ENCODE measurements at regions not wholly inside any gene's neighbourhood (a gene's known extent, or its start where the extent isn't known, plus 50 kb on each side); places are given as distances from the start of the nearest gene placed in this dataset.
"Not testable (repeated sequence)": the region's sequence is repeated elsewhere in the genome, so short reads cannot be mapped to it uniquely, and the experiment has no call there.

DNA sequence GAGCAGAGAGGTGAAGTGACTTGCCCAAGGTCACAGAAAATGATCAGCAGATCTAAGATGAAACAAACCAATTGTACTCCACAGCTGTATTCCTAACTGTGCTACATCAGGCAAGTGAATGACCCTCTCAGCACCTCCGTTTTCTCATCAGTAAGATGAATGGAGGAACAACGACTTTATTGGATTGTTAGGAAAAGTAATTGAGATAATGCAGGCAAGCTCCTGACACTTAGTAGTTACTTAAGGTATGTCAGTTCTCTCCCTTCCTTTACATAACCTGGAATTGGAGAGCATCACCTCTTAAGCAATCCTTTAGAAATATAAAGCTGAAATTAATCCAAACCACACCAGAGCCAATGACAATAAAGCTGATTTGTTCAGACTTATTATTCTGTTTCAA, 451.2 kb upstream of the CD180 start:
- in situ Hi-C loops (cut with HindIII; ENCODE audit: low pct_unique_long_range_greater_than_20kb, low sequenced_read_pairs): no loop called here
- DNase-seq (ENCODE audit: low read depth, low spot score): no peak

DNA sequence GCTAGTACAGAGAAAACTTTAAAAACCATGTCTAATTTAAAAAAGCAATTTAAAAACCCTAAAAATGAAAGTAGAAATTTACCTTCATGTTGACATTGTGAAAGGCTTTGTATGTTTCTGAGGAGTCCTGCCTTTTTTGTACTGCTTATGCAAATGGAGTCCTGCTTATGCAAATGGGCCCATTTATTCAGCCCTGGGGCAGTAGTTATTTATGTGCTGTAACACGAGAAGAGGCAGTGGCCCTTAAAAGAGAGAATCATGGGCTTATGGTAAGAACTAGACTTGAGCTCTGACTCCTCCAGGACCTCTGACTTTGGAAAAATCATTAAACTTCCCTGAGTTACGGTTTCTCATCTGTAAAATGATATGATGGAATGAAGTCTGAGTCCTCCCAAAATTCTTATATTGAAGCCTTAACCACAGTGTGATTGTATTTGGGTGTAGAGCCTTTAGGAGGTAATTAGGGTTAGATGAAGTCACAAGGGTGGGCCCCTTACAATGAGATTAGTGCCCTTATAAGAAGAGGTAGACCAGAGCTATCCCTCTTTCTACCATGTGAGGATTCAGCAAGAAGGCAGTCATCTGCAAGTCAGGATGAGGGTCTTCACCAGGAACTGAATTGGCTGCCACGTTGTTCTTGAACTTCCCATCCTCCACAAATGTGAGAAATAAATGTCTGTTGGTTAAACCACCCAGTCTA, 447.8 kb upstream of the CD180 start:
- no peak for DNase-seq (ENCODE audit: low read depth, low spot score)
- in situ Hi-C loops (cut with HindIII; ENCODE audit: low pct_unique_long_range_greater_than_20kb, low sequenced_read_pairs): no loop called here

DNA sequence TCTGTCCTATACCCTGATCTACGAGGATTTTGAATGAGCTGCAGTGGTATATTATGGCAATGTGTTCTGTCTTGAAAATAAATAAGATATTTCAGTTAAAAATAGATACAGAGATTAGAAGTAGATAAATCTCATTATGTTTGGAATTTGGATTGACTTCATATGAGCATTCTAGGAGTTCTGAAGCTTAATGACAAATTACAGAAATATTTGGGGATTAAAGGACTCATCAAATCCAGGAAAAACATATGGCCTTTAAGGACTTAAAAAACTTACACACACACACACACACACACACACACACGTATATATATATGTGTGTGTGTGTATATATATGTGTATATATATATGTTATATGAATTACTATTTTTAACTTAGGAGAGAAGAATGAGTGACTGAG, 446.9 kb upstream of the CD180 start:
- in situ Hi-C loops (cut with HindIII; ENCODE audit: low pct_unique_long_range_greater_than_20kb, low sequenced_read_pairs): no loop called here
- no peak for DNase-seq (ENCODE audit: low read depth, low spot score)

DNA sequence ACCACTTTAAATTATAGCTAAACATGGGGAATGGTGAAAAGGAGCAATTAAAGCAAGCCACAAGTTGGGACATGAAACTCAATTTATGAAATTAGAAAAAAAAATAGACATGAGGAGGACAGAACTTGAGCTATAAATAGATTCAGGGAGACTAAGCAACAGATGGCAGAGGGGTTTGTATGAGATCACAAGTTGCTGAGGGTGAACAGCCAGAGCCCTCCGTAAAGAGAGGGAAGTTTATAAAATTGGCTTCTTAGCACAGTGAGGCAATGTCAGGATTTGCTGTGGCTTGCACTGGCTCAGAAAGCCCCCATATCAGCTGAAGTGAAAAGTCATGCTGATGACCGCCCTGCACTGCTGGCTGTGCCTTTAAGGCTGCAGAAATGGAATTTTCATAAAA, 443.4 kb upstream of the CD180 start:
- in situ Hi-C loops (cut with HindIII; ENCODE audit: low pct_unique_long_range_greater_than_20kb, low sequenced_read_pairs): no loop called here
- DNase-seq (ENCODE audit: low read depth, low spot score): no peak

DNA sequence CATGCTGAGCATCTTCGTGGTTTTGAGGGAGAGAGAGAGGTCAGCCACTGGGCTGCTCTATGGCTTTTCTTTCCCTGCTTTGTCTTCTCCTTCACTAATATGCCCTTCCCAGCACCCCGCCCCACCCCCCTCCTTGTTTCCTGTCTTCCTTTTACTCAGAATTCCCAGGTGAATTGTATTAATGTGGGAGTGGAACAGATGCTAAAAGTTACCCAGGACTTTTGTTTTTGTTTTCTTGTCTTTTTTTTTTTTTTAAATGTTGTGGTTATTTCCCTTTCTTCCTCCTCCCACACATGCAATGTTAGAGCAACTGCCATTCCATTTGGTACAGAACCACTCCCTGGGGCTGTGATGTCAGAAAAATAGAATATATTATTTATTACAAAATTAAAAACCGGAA, 442.7 kb upstream of the CD180 start:
- DNase-seq (ENCODE audit: low read depth, low spot score): no peak
- in situ Hi-C loops (cut with HindIII; ENCODE audit: low pct_unique_long_range_greater_than_20kb, low sequenced_read_pairs): no loop called here

DNA sequence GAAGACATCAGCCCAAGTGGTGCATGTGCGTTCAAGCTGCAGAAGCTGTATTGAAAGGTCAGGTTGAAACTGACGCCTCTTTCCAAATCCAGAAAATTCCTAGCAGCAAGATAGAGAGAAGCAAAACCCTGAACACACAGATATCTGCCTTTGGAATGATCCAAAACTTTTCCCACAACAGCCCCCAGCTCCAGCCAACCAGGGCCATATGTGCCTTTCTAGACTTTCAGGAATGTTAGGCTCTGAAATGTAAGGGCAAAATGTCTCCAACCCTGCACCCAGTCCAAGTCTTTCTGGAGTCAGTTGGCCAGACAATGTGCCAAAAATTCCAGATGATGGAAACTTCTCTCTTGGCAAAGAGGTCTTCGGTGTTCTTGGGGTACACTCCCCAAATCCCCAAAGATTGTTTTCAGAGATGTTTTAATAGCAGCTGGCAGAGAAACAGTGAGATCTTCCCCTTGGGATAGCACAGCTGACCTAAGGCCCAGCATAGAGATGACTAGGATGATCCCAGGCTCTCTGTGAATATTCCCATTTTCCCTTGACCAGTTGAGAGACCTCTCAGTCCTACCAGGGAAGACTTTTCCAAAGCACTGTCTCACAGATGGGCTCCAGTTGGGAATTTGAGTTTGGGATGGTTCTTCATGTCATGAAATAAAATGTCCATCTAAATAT, 440.4 kb upstream of the CD180 start:
- in situ Hi-C loops (cut with HindIII; ENCODE audit: low pct_unique_long_range_greater_than_20kb, low sequenced_read_pairs): no loop called here
- DNase-seq (ENCODE audit: low read depth, low spot score): no peak

DNA sequence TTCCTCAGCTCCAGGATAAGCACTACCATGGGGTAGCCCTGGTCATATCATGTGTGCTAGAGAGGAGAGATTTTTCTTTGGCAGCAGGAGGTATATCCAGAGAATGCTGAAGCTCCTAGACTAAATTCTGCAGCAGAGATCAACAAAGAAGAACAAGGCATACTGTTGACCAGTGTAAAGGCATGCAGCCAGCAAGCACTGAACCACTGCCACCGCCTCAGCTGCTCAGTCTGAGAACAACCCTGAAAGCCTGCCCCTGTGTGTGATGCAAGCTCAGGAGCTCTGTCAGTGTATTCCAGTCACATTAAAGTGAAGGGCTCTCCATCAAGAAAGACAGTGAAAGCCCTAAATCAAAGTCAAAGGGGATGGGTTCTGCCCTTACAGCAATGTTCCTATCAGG, 439.5 kb upstream of the CD180 start:
- in situ Hi-C loops (cut with HindIII; ENCODE audit: low pct_unique_long_range_greater_than_20kb, low sequenced_read_pairs): no loop called here
- no peak for DNase-seq (ENCODE audit: low read depth, low spot score)

DNA sequence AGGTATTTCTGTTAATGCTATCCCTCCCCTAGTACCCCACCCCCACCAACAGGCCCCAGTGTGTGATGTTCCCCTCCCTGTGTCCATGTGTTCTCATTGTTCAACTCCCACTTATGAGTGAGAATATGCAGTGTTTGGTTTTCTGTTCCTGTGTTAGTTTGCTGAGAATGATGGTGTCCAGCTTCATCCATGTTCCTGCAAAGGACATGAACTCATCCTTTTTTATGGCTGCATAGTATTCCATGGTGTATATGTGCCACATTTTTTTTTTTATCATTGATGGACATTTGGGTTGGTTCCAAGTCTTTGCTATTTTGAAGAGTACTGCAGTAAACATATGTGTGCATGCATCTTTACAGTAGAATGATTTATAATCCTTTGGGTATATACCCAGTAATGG, 430.5 kb upstream of the CD180 start:
- DNase-seq (ENCODE audit: low read depth, low spot score); in situ Hi-C loops (cut with HindIII; ENCODE audit: low pct_unique_long_range_greater_than_20kb, low sequenced_read_pairs): not testable (repeated sequence)

DNA sequence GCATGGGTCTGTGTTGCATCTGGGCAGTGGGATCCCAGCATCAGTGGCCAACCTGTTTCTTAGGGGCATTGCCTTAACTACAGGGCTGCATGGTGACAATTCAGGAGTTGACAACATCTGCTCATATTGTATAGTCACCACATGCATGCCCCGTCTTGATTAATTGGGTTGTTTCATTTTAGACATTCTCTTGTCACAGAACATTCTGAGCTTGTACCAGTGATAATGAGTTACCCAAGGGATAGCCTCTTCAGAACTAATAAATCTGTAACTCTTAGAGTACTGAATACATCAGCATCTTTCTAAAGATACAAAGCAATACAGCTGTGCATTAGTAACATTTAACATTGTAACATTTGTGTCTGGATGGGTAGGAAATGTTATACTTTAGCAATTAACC, 426.5 kb upstream of the CD180 start:
- in situ Hi-C loops (cut with HindIII; ENCODE audit: low pct_unique_long_range_greater_than_20kb, low sequenced_read_pairs): no loop called here
- DNase-seq (ENCODE audit: low read depth, low spot score): no peak

DNA sequence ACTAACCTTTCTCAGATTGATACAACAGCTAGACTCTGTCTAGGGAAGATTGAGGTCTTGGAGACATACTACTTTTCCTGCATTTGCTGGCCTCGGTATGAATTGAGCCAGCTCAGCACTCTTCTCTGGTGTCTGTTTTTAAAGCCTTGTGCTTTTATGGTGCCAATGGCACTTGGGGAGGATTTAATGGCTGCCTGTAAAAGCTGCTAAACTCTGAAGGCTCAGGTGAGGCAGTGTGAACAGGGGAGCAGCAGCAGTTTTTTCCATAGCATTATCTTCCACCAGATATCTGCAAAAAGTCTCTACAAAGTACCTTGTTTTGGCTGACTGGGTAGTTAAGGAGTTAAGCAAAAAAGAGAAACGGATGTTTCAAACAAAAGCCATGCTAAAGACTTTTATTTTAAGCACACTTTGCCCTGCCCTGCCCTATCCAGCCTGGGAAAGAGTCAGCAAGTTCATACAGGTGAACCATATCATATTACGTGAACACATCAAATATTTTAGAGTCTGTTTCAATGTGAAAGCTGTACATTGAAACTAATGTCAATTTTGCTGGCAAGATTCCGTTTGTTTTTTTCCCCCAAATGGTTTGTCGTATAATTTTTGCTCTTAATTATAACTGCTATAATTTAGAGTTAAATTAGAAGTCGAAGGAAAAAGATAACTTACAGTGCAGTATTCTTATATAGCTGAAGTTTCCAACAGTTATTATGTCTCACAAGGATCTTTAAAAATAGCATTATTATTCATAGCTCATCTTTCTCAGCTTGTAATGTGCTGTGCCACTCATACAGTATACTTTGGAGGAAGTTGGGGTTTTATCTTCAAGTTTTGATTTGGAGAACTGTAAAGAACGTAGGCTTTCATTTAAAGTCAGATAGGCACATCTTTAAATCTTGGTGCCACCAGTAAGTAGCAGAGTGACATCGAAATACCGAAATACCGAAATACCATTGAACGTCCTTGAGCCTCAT, 424.1 kb upstream of the CD180 start:
- in situ Hi-C loops (cut with HindIII; ENCODE audit: low pct_unique_long_range_greater_than_20kb, low sequenced_read_pairs): no loop called here

DNA sequence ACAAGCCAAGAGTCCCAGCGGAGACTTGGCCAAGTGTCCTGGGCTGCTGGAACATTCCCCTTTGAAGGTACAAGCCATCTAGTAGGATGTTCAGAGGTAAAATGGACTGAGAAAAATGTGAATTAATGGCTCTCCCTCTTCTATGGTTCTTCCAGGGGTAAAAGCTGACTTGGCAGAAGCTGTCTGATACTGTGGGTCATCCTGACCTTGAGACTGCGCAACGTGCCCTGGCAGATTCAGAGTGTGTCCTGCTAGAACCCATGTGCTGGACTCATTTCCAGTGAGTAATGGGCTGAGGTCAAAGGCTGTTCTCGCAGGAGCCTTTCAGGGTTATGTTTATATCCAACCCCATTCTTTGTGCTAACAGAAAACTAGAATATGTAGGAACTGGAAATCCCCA, 423.0 kb upstream of the CD180 start:
- in situ Hi-C loops (cut with HindIII; ENCODE audit: low pct_unique_long_range_greater_than_20kb, low sequenced_read_pairs): no loop called here
- DNase-seq (ENCODE audit: low read depth, low spot score): no peak

More for the DNA sequence above, 424.1 kb upstream of the CD180 start:
- DNase-seq (ENCODE audit: low read depth, low spot score): no peak

DNA sequence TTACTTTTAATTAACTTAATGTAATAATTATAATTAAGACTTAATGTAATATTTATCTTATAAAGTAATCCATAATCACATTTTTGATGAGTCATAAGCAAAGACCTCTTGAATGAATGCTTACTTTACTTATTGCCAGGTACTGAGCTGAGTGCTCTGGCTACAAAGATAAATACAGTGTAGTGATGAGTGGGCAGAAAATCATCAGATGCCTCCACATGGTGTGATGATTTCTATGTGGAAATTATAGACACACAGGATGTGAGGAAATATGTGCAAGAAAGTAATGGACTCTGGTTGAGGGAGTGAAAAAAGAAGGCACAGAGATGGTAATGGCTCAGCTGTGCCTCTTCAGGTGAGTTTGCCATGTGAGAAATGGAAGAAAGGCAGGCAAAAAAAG, 422.6 kb upstream of the CD180 start:
- in situ Hi-C loops (cut with HindIII; ENCODE audit: low pct_unique_long_range_greater_than_20kb, low sequenced_read_pairs): no loop called here
- no peak for DNase-seq (ENCODE audit: low read depth, low spot score)

DNA sequence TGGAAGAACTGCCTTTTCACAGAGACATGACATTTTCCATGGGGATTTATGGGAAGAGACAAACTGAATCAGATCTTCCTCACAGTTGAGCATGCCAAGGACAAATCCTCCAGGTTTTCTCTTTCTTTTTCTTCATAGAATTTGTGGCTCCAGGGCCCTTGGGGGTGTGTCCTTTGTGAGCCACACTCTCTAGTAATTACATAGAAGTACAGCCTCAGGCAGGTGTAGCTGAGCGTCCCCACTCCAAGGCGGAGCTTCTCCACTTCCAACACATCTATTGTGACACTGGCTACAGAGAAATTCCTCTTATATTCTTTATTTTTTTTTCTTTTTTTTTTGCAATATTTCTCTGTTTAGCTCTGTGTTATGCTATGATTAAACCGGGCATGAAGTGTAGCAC, 420.5 kb upstream of the CD180 start:
- in situ Hi-C loops (cut with HindIII; ENCODE audit: low pct_unique_long_range_greater_than_20kb, low sequenced_read_pairs): no loop called here
- DNase-seq (ENCODE audit: low read depth, low spot score): no peak

DNA sequence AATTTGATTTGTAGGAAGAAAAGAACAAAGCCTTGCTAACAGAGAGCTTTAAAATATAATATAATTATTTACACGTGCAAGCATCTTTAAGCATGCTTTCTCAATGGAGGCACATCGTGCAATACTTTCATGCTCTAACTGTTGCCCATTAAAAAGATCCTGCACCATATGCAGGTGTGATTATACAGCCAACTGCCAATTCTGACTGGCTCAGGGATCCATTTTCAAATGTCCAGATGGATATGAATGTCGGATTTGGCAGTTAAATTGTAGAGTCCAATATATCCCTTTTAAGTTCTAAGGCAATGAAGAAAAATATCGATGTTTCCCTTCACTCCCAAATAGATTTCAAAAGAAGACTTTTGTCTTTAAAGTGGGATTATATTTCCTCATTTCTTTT, 416.4 kb upstream of the CD180 start:
- in situ Hi-C loops (cut with HindIII; ENCODE audit: low pct_unique_long_range_greater_than_20kb, low sequenced_read_pairs): no loop called here
- no peak for DNase-seq (ENCODE audit: low read depth, low spot score)

DNA sequence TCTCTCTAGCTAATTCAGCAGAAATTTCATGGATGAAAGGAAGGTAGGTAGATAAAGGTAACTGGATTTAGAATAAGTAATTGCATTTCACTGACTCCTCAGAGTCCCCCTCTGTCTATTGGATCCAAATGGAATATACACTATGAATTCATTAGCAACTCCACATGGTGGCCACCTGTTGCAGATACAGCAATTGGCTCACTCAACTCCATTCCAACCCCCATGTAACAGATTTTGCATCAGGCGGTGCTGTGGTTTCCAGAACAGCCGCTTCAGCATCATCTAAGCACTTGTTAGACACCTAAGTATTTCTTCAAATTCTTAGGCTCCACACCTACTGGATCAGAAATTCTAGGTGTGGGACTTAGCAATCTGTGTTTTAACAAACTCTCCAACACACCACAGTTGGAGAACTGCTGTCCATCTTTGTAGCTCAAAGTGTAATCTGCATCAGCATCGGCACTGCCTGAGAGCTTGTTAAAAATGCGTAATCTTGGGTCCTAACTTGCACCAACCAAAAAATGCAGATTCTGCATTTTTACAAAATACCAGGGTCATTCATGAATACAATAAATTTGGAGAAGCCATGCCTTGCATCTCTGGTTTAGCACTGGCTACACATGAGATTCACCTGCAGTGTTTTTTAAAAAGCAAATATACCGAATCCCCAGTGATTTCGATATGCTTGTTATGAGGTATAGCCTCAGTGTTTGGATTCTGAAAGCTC, 413.8 kb upstream of the CD180 start:
- in situ Hi-C loops (cut with HindIII; ENCODE audit: low pct_unique_long_range_greater_than_20kb, low sequenced_read_pairs): no loop called here
- no peak for DNase-seq (ENCODE audit: low read depth, low spot score)

DNA sequence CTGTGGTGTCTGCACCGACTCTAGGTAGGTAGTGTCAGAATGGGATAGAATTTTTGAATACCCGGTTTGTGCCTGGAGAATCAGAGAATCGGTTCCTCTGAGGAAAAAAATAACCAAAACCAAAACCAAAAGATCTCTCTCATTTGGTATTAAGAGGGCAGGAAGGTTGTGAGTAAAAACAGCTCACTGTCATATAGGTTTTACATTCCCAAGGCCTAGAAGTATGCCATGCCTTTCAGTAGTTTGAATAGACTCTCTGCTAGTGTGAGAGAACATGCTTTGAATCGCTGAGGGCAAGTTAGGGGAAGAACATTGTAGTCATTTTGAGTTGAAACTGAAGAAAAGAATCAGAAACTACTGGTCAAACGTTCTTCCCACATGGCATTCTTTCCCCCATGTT, 411.4 kb upstream of the CD180 start:
- in situ Hi-C loops (cut with HindIII; ENCODE audit: low pct_unique_long_range_greater_than_20kb, low sequenced_read_pairs): no loop called here
- no peak for DNase-seq (ENCODE audit: low read depth, low spot score)

DNA sequence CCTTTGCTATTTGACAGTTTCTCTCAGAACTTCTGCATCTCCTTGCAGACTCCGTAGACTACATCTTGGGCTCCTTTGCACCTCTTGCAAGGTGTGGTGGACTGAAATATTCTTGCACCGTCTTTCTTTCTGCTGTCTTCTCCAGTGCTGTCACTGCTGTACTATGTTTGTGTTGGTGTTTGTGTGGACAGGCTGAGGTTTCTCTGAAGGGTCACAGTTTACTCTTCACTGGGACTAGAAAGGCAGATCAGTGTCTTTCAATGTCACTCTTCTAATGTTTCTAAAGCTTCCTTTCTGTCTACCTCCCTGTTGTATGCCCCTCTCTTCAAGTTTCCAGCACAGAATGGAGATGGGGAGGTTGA, 410.0 kb upstream of the CD180 start:
- no peak for DNase-seq (ENCODE audit: low read depth, low spot score)
- in situ Hi-C loops (cut with HindIII; ENCODE audit: low pct_unique_long_range_greater_than_20kb, low sequenced_read_pairs): no loop called here

Measured in SK-MEL-5 (cell line).